ENCODE measurements at regions not wholly inside any gene's neighbourhood (a gene's known extent, or its start where the extent isn't known, plus 50 kb on each side); places are given as distances from the start of the nearest gene placed in this dataset.

DNA sequence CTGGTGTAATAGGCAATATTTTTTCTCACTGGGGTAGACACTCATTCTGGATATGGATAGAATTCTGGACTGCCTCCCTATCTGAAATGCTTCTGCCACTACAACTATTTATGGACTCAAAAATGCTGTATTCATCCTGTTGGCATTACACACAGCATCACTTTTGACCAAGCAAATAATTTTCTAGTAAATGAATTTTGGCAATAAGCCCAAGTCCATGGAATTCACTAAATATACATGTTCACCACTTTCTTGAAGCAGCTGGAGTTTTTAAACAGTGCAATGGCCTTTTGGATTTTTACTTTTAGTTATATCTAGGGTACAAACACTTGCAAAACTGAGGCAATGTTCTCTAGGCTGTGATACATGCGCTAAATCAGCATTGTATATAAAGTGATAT, 724.9 kb upstream of the EDIL3 start:
- H3K27ac ChIP-seq (ENCODE audit: low read length): no peak overlapping the region
- H3K36me3 ChIP-seq (ENCODE audit: control insufficient read depth, insufficient read depth, low read length): no peaks in the 10 kb centered on the region
- intact Hi-C loops (cut with micrococcal nuclease; ENCODE audit: unreplicated experiment): no loop called here
- H3K9me3 ChIP-seq (ENCODE audit: control insufficient read depth, insufficient read depth, low read depth, low read length): peaks cover 3% of the 10 kb centered on the region; the same call in 1 of the 2 replicates
- ChIA-PET POLR2A (no interaction called here), CTCF (no interaction called here)
- in situ Hi-C loops (cut with HindIII; ENCODE audit: low pct_unique_long_range_greater_than_20kb, low sequenced_read_pairs): no loop called here
- TF ChIP-seq TCF7L2 (IDR thresholded peaks at IDR 0.05; ENCODE audit: low read depth, low read length): no peak
- TF ChIP-seq, protein P1, sequence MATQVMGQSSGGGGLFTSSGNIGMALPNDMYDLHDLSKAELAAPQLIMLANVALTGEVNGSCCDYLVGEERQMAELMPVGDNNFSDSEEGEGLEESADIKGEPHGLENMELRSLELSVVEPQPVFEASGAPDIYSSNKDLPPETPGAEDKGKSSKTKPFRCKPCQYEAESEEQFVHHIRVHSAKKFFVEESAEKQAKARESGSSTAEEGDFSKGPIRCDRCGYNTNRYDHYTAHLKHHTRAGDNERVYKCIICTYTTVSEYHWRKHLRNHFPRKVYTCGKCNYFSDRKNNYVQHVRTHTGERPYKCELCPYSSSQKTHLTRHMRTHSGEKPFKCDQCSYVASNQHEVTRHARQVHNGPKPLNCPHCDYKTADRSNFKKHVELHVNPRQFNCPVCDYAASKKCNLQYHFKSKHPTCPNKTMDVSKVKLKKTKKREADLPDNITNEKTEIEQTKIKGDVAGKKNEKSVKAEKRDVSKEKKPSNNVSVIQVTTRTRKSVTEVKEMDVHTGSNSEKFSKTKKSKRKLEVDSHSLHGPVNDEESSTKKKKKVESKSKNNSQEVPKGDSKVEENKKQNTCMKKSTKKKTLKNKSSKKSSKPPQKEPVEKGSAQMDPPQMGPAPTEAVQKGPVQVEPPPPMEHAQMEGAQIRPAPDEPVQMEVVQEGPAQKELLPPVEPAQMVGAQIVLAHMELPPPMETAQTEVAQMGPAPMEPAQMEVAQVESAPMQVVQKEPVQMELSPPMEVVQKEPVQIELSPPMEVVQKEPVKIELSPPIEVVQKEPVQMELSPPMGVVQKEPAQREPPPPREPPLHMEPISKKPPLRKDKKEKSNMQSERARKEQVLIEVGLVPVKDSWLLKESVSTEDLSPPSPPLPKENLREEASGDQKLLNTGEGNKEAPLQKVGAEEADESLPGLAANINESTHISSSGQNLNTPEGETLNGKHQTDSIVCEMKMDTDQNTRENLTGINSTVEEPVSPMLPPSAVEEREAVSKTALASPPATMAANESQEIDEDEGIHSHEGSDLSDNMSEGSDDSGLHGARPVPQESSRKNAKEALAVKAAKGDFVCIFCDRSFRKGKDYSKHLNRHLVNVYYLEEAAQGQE (IDR thresholded peaks at IDR 0.05; ENCODE audit: insufficient read depth in 1 of 2, low read depth in 2 of 2, low read length in 1 of 2): no peak
- TF ChIP-seq, protein P2, sequence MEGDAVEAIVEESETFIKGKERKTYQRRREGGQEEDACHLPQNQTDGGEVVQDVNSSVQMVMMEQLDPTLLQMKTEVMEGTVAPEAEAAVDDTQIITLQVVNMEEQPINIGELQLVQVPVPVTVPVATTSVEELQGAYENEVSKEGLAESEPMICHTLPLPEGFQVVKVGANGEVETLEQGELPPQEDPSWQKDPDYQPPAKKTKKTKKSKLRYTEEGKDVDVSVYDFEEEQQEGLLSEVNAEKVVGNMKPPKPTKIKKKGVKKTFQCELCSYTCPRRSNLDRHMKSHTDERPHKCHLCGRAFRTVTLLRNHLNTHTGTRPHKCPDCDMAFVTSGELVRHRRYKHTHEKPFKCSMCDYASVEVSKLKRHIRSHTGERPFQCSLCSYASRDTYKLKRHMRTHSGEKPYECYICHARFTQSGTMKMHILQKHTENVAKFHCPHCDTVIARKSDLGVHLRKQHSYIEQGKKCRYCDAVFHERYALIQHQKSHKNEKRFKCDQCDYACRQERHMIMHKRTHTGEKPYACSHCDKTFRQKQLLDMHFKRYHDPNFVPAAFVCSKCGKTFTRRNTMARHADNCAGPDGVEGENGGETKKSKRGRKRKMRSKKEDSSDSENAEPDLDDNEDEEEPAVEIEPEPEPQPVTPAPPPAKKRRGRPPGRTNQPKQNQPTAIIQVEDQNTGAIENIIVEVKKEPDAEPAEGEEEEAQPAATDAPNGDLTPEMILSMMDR (IDR thresholded peaks at IDR 0.05): no peak
- TF ChIP-seq SIN3A (IDR thresholded peaks at IDR 0.05; ENCODE audit: borderline replicate concordance, insufficient read depth, low read depth, low read length): no peak
- no peak for TF ChIP-seq POLR2AphosphoS5 (IDR thresholded peaks at IDR 0.05; ENCODE audit: low read depth, low read length)
- H3K4me1 ChIP-seq (ENCODE audit: control insufficient read depth, insufficient read depth, low read length): no peaks in the 10 kb centered on the region
- BruUV-seq (replicated peaks): no TSS peak
- no peak for ATAC-seq
- no peak for DNase-seq (ENCODE audit: low read depth, low spot score)
- no peaks in the 10 kb centered on the region for H3K27me3 ChIP-seq (ENCODE audit: control insufficient read depth, insufficient read depth, low read length)
- H3K4me3 ChIP-seq (ENCODE audit: low read depth in 2 of 2, low read length in 2 of 2): no peak overlapping the region

DNA sequence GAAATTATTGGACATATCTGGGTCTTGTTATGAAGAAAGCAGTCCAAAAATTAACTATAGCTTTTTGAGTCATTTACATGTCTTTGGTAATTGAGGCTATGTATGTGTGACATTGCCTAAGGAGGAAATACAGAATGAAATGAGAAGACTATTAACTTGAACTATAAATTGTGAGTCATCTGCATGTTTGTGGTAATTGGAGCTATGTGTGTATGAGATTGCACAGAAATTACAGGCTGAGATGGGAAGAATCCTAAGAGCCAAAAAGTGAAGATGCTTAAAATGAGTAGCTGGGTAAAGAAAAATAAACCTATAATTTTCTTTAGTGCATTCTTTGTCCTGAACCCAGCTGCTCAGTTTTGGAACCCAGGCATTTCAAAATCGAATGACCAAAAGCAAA, 747.6 kb upstream of the EDIL3 start:
- POLR2A ChIA-PET: no interaction called here
- ATAC-seq (no peak), DNase-seq (ENCODE audit: low read depth, low spot score) (no peak)
- intact Hi-C loops (cut with micrococcal nuclease; ENCODE audit: unreplicated experiment) (no loop called here), in situ Hi-C loops (cut with HindIII; ENCODE audit: low pct_unique_long_range_greater_than_20kb, low sequenced_read_pairs) (no loop called here)
- BruUV-seq (replicated peaks): no TSS peak
- Histone ChIP-seq H3K36me3 (ENCODE audit: control insufficient read depth, insufficient read depth, low read length) (no peaks in the 10 kb centered on the region), H3K4me3 (ENCODE audit: low read depth in 2 of 2, low read length in 2 of 2) (no peak overlapping the region), H3K27ac (ENCODE audit: low read length) (no peak overlapping the region), H3K27me3 (ENCODE audit: control insufficient read depth, insufficient read depth, low read length) (no peaks in the 10 kb centered on the region), H3K4me1 (ENCODE audit: control insufficient read depth, insufficient read depth, low read length) (no peaks in the 10 kb centered on the region), H3K9me3 (ENCODE audit: control insufficient read depth, insufficient read depth, low read depth, low read length) (peaks cover 3% of the 10 kb centered on the region; the same call in 1 of the 2 replicates)
- CTCF ChIA-PET: no interaction called here
- TF ChIP-seq, protein P2 (IDR thresholded peaks at IDR 0.05): no peak
- TF ChIP-seq SIN3A (IDR thresholded peaks at IDR 0.05; ENCODE audit: borderline replicate concordance, insufficient read depth, low read depth, low read length): no peak
- no peak for TF ChIP-seq POLR2AphosphoS5 (IDR thresholded peaks at IDR 0.05; ENCODE audit: low read depth, low read length)
- TF ChIP-seq, protein P1 (IDR thresholded peaks at IDR 0.05; ENCODE audit: insufficient read depth in 1 of 2, low read depth in 2 of 2, low read length in 1 of 2): no peak
- no peak for TF ChIP-seq TCF7L2 (IDR thresholded peaks at IDR 0.05; ENCODE audit: low read depth, low read length)

Measured in Panc1 (cell line).